B cell (primary cell): ENCODE measurements at regions not wholly inside any gene's neighbourhood (a gene's known extent, or its start where the extent isn't known, plus 50 kb on each side); places are given as distances from the start of the nearest gene placed in this dataset. TPM values are rescaled to one million over a fixed set of nuclear protein-coding genes. Genes with fewer than 3 reads are reported as not detected.

ENCODE experiments used
- ATAC-seq: fragments of 200-7000 bp; cut with Tn5 transposase; one replicate; pipeline ENCODE4 v1.10.0; 2021; ENCODE audit warnings: low read depth, mild to moderate bottlenecking, moderate number of reproducible peaks, moderate library complexity
- CTCF ChIA-PET: fragments of 350-600 bp; sonication (Branson Sonifier 250); formaldehyde crosslinking; loops from one replicate; lab custom pipeline; 2021; ENCODE audit warnings: antibody characterized with exemption, inconsistent platforms; lab: Charles Lee
- POLR2A ChIA-PET: fragments of 350-600 bp; sonication (Branson Sonifier 250); formaldehyde crosslinking; loops from one replicate; lab custom pipeline; 2021; ENCODE audit warnings: antibody characterized with exemption; lab: Charles Lee
- DNase-seq: peaks from one replicate; pipeline ENCODE4 v3.0.0; 2013
- H2AFZ ChIP-seq: 2 replicates; pipeline ENCODE4 v1.6.1; 2012; ENCODE audit warnings: mild to moderate bottlenecking, low read depth, low read length; ENCODE audit not compliant: insufficient read depth, poor library complexity, severe bottlenecking
- H3K27ac ChIP-seq, 2 donors: 1 replicate in 1 of 2; 2 replicates in 1 of 2; pipeline ENCODE4 v1.5.1; 2012 to 2013; ENCODE audit warnings: low read length in 2 of 2, mild to moderate bottlenecking in 2 of 2, moderate library complexity in 1 of 2
- H3K27me3 ChIP-seq, 4 experiments: fragments of 200-600 bp in 1 of 4; sonication (generic) in 1 of 4; replicated peaks in 1 of 4; 1 replicate in 2 of 4; 2 replicates in 2 of 4; pipeline versions ENCODE4 v1.6.1 to v1.7.0; 2013 to 2016; ENCODE audit warnings: low read length in 3 of 4, mild to moderate bottlenecking in 2 of 4, mixed read lengths in 1 of 4, moderate library complexity in 1 of 4; ENCODE audit not compliant: insufficient read depth in 4 of 4, control insufficient read depth in 3 of 4; ENCODE audit errors: control extremely low read depth in 1 of 4
- H3K36me3 ChIP-seq, 2 experiments: replicated peaks in 1 of 2; 1 replicate in 1 of 2; 2 replicates in 1 of 2; pipeline versions ENCODE4 v1.6.1 to v1.7.1; 2013; ENCODE audit warnings: low read length in 1 of 2; ENCODE audit not compliant: insufficient read depth in 2 of 2, control insufficient read depth in 1 of 2; ENCODE audit errors: control extremely low read depth in 1 of 2, extremely low read depth in 1 of 2
- H3K4me1 ChIP-seq, 2 donors: fragments of 200-600 bp in 1 of 2; sonication (generic) in 1 of 2; 1 replicate in 1 of 2; 2 replicates in 1 of 2; pipeline versions ENCODE4 v1.5.1 to v1.6.1; 2013 to 2017; ENCODE audit warnings: low read length in 2 of 2; ENCODE audit not compliant: control insufficient read depth in 2 of 2, insufficient read depth in 2 of 2
- H3K4me2 ChIP-seq: replicated peaks from 2 replicates; pipeline ENCODE3; 2012; ENCODE audit warnings: mild to moderate bottlenecking, low read depth, low read length; ENCODE audit not compliant: poor library complexity, severe bottlenecking
- H3K4me3 ChIP-seq, 5 experiments: fragments of 200-600 bp in 1 of 5; sonication (generic) in 1 of 5; 1 replicate in 3 of 5; 2 replicates in 2 of 5; pipeline versions ENCODE4 v1.5.1 to v1.7.0; 2011 to 2016; ENCODE audit warnings: low read length in 4 of 5, mild to moderate bottlenecking in 4 of 5, low read depth in 2 of 5, control low read depth in 1 of 5, moderate library complexity in 1 of 5; ENCODE audit not compliant: insufficient read depth in 1 of 5; ENCODE audit errors: control extremely low read depth in 1 of 5, extremely low read depth in 1 of 5
- H3K79me2 ChIP-seq: fragments of 200-600 bp; sonication (generic); one replicate; pipeline ENCODE4 v1.6.0; 2016; ENCODE audit warnings: low read length; ENCODE audit not compliant: control insufficient read depth, insufficient read depth
- H3K9ac ChIP-seq: fragments of 200-600 bp; sonication (generic); 2 replicates; pipeline ENCODE4 v1.6.1; 2017; ENCODE audit warnings: mild to moderate bottlenecking, low read length, moderate library complexity
- H3K9me3 ChIP-seq, 3 donors: one replicate each; pipeline versions ENCODE4 v1.6.1 to v1.7.1; 2013; ENCODE audit warnings: low read length in 2 of 3; ENCODE audit not compliant: control insufficient read depth in 2 of 3, insufficient read depth in 1 of 3; ENCODE audit errors: control extremely low read depth in 1 of 3
- H4K20me1 ChIP-seq: 2 replicates; pipeline ENCODE4 v1.6.0; 2012; ENCODE audit warnings: mild to moderate bottlenecking, low read length; ENCODE audit not compliant: insufficient read depth, control insufficient read depth, poor library complexity, severe bottlenecking
- H3K27ac Mint-ChIP-seq: one replicate; pipeline ENCODE4 v1.8.0; 2021; ENCODE audit warnings: mixed read lengths
- H3K27me3 Mint-ChIP-seq: one replicate; pipeline ENCODE4 v1.8.0; 2021; ENCODE audit warnings: mixed read lengths
- H3K4me1 Mint-ChIP-seq: one replicate; pipeline ENCODE4 v1.8.0; 2021; ENCODE audit warnings: mixed read lengths
- H3K4me3 Mint-ChIP-seq: one replicate; pipeline ENCODE4 v1.8.0; 2021; ENCODE audit warnings: mixed read lengths
- H3K9me3 Mint-ChIP-seq: one replicate; pipeline ENCODE4 v1.8.0; 2022; ENCODE audit warnings: mixed read lengths; ENCODE audit not compliant: insufficient read depth
- EZH2 ChIP-seq: IDR thresholded peaks from 2 replicates; pipeline ENCODE4 v1.6.1; 2012; ENCODE audit warnings: borderline replicate concordance, low read depth, mild to moderate bottlenecking, moderate library complexity, low read length; ENCODE audit not compliant: insufficient read depth, poor library complexity, severe bottlenecking
- WGBS: methylation state at CpG from one replicate; pipeline ENCODE4 v1.1.5; 2013; ENCODE audit warnings: missing lambda C conversion rate; ENCODE audit not compliant: insufficient coverage; 5-methylcytosine and 5-hydroxymethylcytosine counted together
- intact Hi-C: fragments of 100-400 bp; cut with micrococcal nuclease; formaldehyde crosslinking; loops from one replicate; pipeline ENCODE4 v1.10.0; 2022
- small RNA-seq: library from RNA; depleted of rRNA; stranded (forward); fragments of <200 nt; gene quantifications from one replicate; pipeline ENCODE3, GENCODE V24; 2012; ENCODE audit warnings: low replicate concordance, low read depth; ENCODE audit not compliant: insufficient read length
- TF ChIP-seq, protein P1 (sequence below): fragments of 200-600 bp; IDR thresholded peaks from one replicate; pipeline ENCODE4 v1.8.0; 2022; ENCODE audit warnings: antibody characterized with exemption, mild to moderate bottlenecking

GRCh38 chr4:20645236-20645635 is 55.0 kb upstream of the PACRGL start:
- ATAC-seq (no peak), DNase-seq (no peak)
- H4K20me1 ChIP-seq: no peaks in the 10 kb centered on the region
- H3K27ac ChIP-seq: no peak overlapping the region
- no peaks in the 10 kb centered on the region for H3K79me2 ChIP-seq
- Mint-ChIP-seq H3K4me1 (no peaks in the 10 kb centered on the region), H3K9me3 (peaks cover 2% of the 10 kb centered on the region), H3K27ac (no peak overlapping the region), H3K27me3 (no peaks in the 10 kb centered on the region), H3K4me3 (no peak overlapping the region)
- ChIA-PET POLR2A (no interaction called here), CTCF (no interaction called here)
- WGBS: no CpG with 5 or more reads among the region's 2 CpGs
- TF ChIP-seq, protein P1, sequence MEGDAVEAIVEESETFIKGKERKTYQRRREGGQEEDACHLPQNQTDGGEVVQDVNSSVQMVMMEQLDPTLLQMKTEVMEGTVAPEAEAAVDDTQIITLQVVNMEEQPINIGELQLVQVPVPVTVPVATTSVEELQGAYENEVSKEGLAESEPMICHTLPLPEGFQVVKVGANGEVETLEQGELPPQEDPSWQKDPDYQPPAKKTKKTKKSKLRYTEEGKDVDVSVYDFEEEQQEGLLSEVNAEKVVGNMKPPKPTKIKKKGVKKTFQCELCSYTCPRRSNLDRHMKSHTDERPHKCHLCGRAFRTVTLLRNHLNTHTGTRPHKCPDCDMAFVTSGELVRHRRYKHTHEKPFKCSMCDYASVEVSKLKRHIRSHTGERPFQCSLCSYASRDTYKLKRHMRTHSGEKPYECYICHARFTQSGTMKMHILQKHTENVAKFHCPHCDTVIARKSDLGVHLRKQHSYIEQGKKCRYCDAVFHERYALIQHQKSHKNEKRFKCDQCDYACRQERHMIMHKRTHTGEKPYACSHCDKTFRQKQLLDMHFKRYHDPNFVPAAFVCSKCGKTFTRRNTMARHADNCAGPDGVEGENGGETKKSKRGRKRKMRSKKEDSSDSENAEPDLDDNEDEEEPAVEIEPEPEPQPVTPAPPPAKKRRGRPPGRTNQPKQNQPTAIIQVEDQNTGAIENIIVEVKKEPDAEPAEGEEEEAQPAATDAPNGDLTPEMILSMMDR: no peak
- TF ChIP-seq EZH2: no peak
- no peaks in the 10 kb centered on the region for H3K9me3 ChIP-seq
- H3K9ac ChIP-seq: no peak overlapping the region
- no peak overlapping the region for H2AFZ ChIP-seq
- H3K4me1 ChIP-seq: no peaks in the 10 kb centered on the region
- H3K4me2 ChIP-seq: no peak overlapping the region
- no peak overlapping the region for H3K4me3 ChIP-seq
- no peaks in the 10 kb centered on the region for H3K27me3 ChIP-seq
- no peaks in the 10 kb centered on the region for H3K36me3 ChIP-seq
- intact Hi-C loops: no loop called here

DNA sequence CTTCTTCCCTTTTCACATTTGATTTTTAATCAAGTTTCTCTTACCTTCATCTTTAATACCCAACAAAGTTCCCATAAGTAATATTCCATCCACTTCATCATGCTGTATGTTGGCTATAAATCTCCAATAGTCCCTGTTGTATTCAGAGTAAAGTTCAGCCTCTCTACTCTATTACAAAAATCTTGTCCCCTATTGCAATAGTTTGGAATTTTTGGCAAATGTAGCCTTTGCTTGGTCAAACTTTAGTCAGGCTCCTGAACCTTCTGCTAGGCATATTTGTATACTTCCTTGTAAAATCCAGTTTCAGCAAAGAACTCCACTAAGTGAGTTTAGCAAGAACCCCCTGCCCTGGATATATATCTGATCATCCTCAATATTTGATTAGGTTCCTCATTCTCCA is 54.0 kb upstream of the PACRGL start:
- Histone ChIP-seq H3K27ac (no peak overlapping the region), H4K20me1 (no peaks in the 10 kb centered on the region), H3K79me2 (no peaks in the 10 kb centered on the region), H3K9me3 (peaks cover 0 to 5% (median 0%) of the 10 kb centered on the region in 3 donors), H3K4me1 (no peaks in the 10 kb centered on the region), H3K4me3 (no peak overlapping the region), H3K27me3 (no peaks in the 10 kb centered on the region), H3K36me3 (no peaks in the 10 kb centered on the region), H3K4me2 (no peak overlapping the region), H3K9ac (no peak overlapping the region), H2AFZ (no peak overlapping the region)
- no peak for ATAC-seq
- no peaks in the 10 kb centered on the region for H3K27me3 Mint-ChIP-seq
- H3K4me1 Mint-ChIP-seq: no peaks in the 10 kb centered on the region
- ChIA-PET POLR2A (no interaction called here), CTCF (no interaction called here)
- no peak for TF ChIP-seq EZH2
- TF ChIP-seq, protein P1: no peak
- H3K27ac Mint-ChIP-seq: no peak overlapping the region
- H3K9me3 Mint-ChIP-seq: peaks cover 2% of the 10 kb centered on the region
- DNase-seq: no peak
- H3K4me3 Mint-ChIP-seq: no peak overlapping the region
- intact Hi-C loops: no loop called here

Small RNAs in the stretch of these regions (small RNA-seq; reads per million reads assigned to genes)
- gene MIR218-1: not detected
